ENCODE measurements at regions not wholly inside any gene's neighbourhood (a gene's known extent, or its start where the extent isn't known, plus 50 kb on each side); places are given as distances from the start of the nearest gene placed in this dataset.

DNA sequence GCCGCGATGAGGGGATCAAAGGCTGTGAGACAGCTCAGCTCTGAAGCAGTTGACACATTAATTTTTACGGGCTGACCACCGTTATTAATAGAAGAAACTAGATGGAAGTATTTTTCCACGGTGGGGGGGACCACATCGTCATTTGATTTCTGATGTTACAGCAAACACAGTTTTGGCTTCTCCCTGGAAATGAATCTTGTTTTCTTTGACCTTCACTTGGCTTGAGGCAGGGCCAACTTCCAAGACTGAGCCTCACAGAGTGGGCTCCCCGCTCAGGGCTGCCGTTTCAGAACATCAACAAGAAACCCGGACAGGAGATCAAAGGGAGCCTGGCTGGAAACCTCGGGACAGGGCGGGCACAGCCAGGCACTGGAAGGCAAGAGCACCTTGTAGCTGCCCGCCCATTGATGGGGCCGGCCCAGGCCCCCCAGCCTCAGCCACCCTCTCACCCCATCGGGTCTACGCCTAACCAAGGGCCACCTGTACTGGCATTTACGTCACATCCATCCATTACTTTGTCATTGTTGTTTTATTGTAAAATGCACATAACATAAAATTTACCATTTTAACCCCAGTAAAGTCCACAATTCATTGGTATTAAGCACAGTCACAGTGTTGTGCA is 124.6 kb downstream of the C16orf95 start:
- no peaks in the 10 kb centered on the region for H3K9me3 Mint-ChIP-seq (ENCODE audit: low read depth)
- no peaks in the 10 kb centered on the region for H3K27me3 Mint-ChIP-seq
- H3K27ac Mint-ChIP-seq, result no peak overlapping the region
- no peaks in the 10 kb centered on the region for H3K4me1 Mint-ChIP-seq (ENCODE audit: low read depth)
- no peak overlapping the region for H3K4me3 Mint-ChIP-seq
- H3K36me3 Mint-ChIP-seq, result no peaks in the 10 kb centered on the region

DNA sequence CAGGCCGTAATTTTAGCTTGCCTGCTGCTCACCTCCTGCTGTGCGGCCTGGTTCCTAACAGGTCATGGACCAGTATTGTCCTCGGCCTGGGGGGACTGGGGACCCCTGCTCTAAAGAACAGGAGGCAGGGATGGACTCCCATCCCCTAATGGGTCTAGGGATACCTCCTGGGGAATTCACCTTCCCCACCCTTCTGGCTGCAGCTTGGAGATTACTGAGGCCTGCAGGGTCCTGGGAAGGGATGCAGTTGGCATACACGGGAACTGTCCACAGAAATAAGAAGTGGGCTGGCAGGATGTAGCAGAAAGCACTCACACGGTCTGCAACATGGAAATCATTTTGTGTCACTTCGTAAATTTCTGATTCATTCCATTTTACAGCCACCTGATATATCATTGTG is 123.0 kb downstream of the C16orf95 start:
- no peaks in the 10 kb centered on the region for H3K27me3 Mint-ChIP-seq
- no peaks in the 10 kb centered on the region for H3K4me1 Mint-ChIP-seq (ENCODE audit: low read depth)
- no peak overlapping the region for H3K27ac Mint-ChIP-seq
- H3K36me3 Mint-ChIP-seq, result no peaks in the 10 kb centered on the region
- no peaks in the 10 kb centered on the region for H3K9me3 Mint-ChIP-seq (ENCODE audit: low read depth)
- H3K4me3 Mint-ChIP-seq, result no peak overlapping the region

DNA sequence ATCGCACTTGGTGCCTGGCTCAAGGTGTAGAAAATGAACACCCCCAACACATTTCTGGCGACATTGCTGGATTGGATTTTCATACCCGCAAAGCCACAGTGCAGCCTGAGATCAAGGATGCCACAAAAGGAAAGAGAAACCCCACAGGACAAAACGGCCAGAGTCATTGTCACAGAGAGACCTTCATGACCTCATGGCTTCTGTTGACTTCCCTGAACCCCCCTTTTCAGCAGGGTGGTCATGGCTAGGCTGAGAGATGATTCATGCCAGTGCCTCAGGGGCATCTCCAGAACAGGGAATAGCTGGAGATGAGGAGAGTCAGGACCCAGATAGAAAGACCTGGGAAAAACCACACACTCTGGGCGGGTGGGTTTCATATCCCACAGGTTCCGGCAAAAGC is 122.0 kb downstream of the C16orf95 start:
- no peaks in the 10 kb centered on the region for H3K4me1 Mint-ChIP-seq (ENCODE audit: low read depth)
- no peak overlapping the region for H3K4me3 Mint-ChIP-seq
- no peaks in the 10 kb centered on the region for H3K36me3 Mint-ChIP-seq
- H3K27me3 Mint-ChIP-seq, result peaks cover 1% of the 10 kb centered on the region
- no peaks in the 10 kb centered on the region for H3K9me3 Mint-ChIP-seq (ENCODE audit: low read depth)
- H3K27ac Mint-ChIP-seq, result no peak overlapping the region

DNA sequence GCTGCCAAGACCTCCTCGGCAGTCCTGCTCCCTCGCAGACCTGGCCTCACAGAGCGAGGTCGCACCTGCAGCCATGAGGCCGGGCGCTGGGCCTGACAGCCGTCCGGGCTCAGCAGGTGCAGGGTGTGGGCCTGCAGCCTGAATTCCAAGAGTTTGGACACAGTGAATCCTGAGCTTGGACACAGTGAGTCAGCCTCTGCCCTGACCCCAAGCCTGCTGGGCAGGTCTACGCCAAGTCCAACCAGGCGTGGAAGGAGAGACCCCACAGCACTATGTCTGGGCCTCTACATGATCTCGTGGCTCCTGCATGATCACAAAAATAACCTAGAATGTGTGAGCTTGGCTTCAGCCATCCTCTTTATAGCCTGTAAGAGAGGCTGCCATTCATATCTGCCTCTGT is 121.0 kb downstream of the C16orf95 start:
- Mint-ChIP-seq H3K4me3 (no peak overlapping the region), H3K27ac (no peak overlapping the region), H3K27me3 (peaks cover 1% of the 10 kb centered on the region), H3K9me3 (ENCODE audit: low read depth) (no peaks in the 10 kb centered on the region), H3K36me3 (no peaks in the 10 kb centered on the region), H3K4me1 (ENCODE audit: low read depth) (no peaks in the 10 kb centered on the region)

DNA sequence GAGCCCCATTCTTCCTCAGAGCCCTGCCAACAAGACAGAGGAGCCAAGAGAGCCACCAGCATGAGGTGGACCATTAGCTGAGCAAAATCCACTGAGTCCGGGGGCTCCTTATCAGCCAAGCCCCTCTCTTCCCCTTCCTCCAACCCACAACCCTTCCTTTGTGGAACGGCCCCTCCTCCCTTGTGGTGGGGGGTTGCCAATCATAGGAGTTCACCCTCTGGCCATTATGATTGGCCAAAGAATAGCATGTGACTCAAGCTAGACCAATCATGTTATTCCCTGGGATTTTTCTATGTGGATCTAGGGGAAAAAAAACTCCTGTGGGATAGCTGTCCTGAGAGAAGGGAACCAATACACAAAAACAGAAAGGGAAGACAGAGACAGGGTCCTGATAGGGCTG is 120.5 kb downstream of the C16orf95 start:
- H3K4me1 Mint-ChIP-seq (ENCODE audit: low read depth), result no peaks in the 10 kb centered on the region
- H3K27me3 Mint-ChIP-seq, result peaks cover 1% of the 10 kb centered on the region
- H3K9me3 Mint-ChIP-seq (ENCODE audit: low read depth), result no peaks in the 10 kb centered on the region
- H3K27ac Mint-ChIP-seq, result no peak overlapping the region
- H3K36me3 Mint-ChIP-seq, result no peaks in the 10 kb centered on the region
- H3K4me3 Mint-ChIP-seq, result no peak overlapping the region

DNA sequence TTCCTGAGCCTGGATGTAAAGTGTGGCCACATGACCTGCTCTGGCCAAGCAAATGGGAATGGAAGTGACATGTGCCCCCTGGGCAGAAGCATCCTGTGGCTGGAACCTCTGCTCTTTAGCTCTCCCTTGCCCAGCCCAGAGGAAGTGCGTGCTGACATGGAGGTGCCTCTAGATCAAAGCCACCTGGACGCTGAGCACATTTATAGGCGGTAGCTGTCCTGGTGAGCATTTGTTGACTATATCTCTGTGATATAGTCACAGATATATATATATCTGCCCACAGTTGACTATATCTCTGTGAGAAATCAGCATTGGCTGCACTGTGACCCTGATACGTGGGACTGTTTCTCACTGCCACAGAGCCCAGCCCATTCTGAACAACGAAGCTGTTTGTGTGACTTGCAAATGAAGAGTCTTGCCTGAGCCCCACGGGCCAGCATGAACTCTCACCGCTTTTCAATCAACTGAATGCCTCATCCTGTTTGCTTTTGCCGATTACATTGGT is 118.8 kb downstream of the C16orf95 start:
- H3K27me3 Mint-ChIP-seq, result peaks cover 3% of the 10 kb centered on the region

DNA sequence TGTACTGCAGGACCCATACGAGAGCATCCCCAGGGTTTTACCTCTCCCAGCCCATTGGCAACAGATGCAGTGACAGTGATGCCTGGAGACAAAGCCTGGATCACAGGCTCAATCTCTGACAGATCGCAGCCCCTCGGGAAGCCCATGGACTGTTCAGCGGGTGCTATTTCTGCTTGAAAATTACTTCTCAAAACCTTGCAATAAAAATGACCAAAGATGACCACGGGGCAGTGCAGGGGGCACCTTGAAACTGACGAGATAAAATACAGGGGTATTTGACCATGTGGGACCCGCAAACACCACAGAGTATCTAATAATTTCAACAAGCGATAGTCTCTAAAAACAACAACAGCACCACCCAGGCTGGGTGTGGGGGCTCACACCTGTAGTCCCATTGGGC is 118.3 kb downstream of the C16orf95 start:
- H3K36me3 Mint-ChIP-seq, result no peaks in the 10 kb centered on the region
- H3K9me3 Mint-ChIP-seq (ENCODE audit: low read depth), result no peaks in the 10 kb centered on the region
- H3K4me3 Mint-ChIP-seq, result no peak overlapping the region
- no peaks in the 10 kb centered on the region for H3K4me1 Mint-ChIP-seq (ENCODE audit: low read depth)
- no peak overlapping the region for H3K27ac Mint-ChIP-seq
- peaks cover 3% of the 10 kb centered on the region for H3K27me3 Mint-ChIP-seq

More for the DNA sequence above, 118.8 kb downstream of the C16orf95 start:
- no peaks in the 10 kb centered on the region for H3K4me1 Mint-ChIP-seq (ENCODE audit: low read depth)
- H3K36me3 Mint-ChIP-seq, result no peaks in the 10 kb centered on the region
- H3K9me3 Mint-ChIP-seq (ENCODE audit: low read depth), result no peaks in the 10 kb centered on the region
- H3K4me3 Mint-ChIP-seq, result no peak overlapping the region
- H3K27ac Mint-ChIP-seq, result no peak overlapping the region

DNA sequence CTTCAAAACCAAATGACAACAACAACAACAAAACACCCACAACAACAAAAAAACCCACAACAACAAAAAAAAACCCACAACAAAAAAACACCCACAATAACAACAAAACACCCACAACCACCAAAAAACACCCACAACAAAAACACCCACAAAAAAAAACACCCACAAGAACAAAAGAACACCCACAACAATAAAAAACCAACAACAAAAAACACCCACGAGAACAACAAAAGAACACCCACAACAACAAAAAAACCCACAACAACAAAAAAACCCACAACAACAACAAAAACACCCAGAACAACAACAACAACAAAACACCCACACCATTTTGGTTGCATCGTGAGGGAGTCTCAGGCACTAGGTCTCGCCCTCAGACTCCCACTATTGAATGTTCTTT is 117.8 kb downstream of the C16orf95 start:
- Mint-ChIP-seq H3K36me3 (no peaks in the 10 kb centered on the region), H3K27me3 (peaks cover 7% of the 10 kb centered on the region), H3K9me3 (ENCODE audit: low read depth) (no peaks in the 10 kb centered on the region), H3K27ac (no peak overlapping the region), H3K4me3 (no peak overlapping the region), H3K4me1 (ENCODE audit: low read depth) (no peaks in the 10 kb centered on the region)

DNA sequence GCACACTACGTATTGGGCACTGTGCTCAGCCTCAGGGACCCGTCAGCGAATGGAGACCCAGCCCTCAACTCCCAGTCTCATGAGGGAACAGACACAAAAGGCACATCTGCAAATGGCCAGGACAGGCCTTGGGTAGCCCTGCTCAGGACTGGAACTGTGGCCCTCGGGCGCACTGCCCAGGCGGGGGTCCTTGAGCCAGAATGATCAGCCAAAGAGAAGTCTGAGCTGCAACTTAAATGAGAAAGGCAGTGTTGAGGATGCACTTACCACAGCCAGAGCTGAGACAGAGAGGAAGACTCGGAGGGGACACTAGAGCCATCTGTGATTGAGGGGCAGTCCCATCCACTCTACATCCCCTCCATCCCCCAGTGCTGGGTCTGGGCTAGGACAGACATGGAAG is 117.3 kb downstream of the C16orf95 start:
- H3K4me3 Mint-ChIP-seq, result no peak overlapping the region
- no peak overlapping the region for H3K27ac Mint-ChIP-seq
- H3K9me3 Mint-ChIP-seq (ENCODE audit: low read depth), result no peaks in the 10 kb centered on the region
- peaks cover 7% of the 10 kb centered on the region for H3K27me3 Mint-ChIP-seq
- no peaks in the 10 kb centered on the region for H3K36me3 Mint-ChIP-seq
- H3K4me1 Mint-ChIP-seq (ENCODE audit: low read depth), result no peaks in the 10 kb centered on the region

DNA sequence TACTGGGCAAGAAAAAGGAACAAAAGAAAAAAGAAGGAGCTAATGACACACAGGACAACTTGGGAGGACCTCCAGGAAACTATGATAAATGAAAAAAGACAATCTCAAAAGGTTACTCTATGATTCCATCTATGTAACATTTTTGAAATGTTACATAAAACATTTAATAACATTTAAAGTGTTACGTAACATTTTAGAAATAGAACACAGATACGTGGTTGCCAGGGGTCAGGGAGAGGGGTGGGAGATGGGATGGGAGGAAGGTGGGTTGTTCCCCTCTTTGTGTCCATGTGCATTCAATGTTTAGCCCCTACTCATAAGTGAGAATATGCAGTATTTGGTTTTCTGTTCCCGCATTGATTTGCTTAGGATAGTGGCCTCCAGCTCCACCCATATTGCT is 116.6 kb downstream of the C16orf95 start:
- Mint-ChIP-seq H3K4me3 (no peak overlapping the region), H3K9me3 (ENCODE audit: low read depth) (no peaks in the 10 kb centered on the region), H3K36me3 (no peaks in the 10 kb centered on the region), H3K4me1 (ENCODE audit: low read depth) (no peaks in the 10 kb centered on the region), H3K27ac (no peak overlapping the region), H3K27me3 (peaks cover 7% of the 10 kb centered on the region)

DNA sequence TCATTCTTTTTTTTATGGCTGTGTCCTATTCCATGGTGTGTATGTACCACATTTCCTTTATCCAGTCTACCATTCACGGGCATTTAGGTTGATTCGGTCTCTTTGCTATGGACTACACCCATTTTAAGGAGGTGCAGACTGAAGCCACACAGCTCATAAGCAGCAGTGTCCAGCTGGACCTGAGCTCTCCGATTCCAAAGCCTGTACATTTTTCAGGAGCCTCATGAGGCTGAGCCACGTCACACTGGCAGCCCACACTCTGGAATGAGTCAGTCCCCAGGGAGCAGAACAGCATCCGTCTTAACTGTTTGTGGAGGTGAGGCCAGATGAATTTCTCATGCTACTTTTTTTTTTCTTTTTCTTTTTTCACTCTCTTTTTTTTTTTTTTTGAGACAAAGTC is 116.1 kb downstream of the C16orf95 start:
- Mint-ChIP-seq H3K27ac (no peak overlapping the region), H3K9me3 (ENCODE audit: low read depth) (no peaks in the 10 kb centered on the region), H3K4me1 (ENCODE audit: low read depth) (no peaks in the 10 kb centered on the region), H3K4me3 (no peak overlapping the region), H3K36me3 (no peaks in the 10 kb centered on the region), H3K27me3 (peaks cover 7% of the 10 kb centered on the region)

DNA sequence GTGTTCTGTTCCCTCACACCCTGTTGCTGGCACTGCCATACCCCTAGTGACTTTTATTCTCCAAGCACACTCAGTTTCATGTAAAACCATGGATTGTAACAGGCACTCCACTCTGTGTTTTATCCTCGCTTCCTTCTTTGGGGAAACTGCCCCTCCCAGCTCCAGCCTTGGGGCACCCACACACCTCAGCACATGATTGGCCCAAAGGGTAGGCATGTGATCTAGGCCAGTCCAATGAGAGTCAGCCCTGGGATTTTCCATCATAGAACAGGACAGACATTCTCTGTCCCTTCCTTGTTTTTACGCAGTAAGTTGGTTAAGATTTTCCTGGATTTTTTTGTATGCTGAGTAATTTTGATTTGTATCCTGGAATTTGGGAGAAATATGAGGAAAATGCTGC is 115.4 kb downstream of the C16orf95 start:
- Mint-ChIP-seq H3K4me1 (ENCODE audit: low read depth) (no peaks in the 10 kb centered on the region), H3K36me3 (no peaks in the 10 kb centered on the region), H3K9me3 (ENCODE audit: low read depth) (no peaks in the 10 kb centered on the region), H3K27me3 (peaks cover 7% of the 10 kb centered on the region), H3K27ac (no peak overlapping the region), H3K4me3 (no peak overlapping the region)

DNA sequence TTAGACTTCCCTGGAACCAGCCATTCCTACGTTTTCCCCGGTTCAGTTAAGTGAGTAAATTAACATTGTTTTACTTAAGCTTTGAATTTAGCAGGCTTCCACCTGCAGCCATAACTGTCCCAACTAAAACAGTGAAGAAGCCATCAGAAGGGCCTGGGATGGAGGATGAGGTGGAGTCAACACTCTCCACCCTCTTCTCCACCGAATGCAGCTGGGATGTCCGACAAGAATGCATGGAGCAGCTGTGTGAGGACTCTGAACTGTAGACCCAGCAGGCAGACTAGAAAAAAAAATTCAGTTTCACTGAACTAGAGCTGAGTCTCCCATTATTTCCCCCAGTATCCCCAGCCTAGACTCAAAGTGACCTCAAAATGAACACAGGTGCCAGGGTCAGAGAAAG is 114.8 kb downstream of the C16orf95 start:
- Mint-ChIP-seq H3K9me3 (ENCODE audit: low read depth) (no peaks in the 10 kb centered on the region), H3K27ac (no peak overlapping the region), H3K36me3 (no peaks in the 10 kb centered on the region), H3K4me3 (no peak overlapping the region), H3K4me1 (ENCODE audit: low read depth) (no peaks in the 10 kb centered on the region), H3K27me3 (peaks cover 7% of the 10 kb centered on the region)

DNA sequence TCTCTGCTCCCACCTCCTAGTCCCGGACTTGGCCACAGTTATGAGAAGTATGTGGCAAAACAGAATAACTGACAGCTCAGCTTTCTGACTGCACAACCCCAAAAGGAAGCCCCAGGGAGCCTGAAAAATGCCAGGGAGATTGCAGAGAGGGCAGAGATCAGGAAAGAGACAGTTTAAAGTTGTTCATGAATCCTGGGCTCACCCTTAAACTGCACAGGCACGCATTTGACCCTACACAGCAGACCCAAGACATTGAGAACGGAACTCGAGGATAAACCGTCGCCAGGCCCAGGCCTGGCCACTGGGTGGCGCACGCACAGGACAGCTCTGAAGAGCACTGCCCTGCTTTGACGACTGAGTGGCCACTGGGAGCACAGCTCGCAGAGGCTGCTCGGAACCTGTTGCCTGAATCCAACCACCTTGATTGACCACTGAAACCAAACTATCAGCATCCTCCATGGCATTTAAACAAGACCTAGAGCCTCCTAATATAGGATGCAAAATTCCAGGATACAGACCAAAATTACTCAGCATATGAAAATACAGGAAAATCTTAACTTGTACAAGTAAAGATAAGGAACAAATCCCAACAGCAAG is 114.0 kb downstream of the C16orf95 start:
- Mint-ChIP-seq H3K36me3 (no peaks in the 10 kb centered on the region), H3K9me3 (ENCODE audit: low read depth) (no peaks in the 10 kb centered on the region), H3K27ac (no peak overlapping the region), H3K27me3 (peaks cover 7% of the 10 kb centered on the region), H3K4me3 (no peak overlapping the region), H3K4me1 (ENCODE audit: low read depth) (no peaks in the 10 kb centered on the region)

DNA sequence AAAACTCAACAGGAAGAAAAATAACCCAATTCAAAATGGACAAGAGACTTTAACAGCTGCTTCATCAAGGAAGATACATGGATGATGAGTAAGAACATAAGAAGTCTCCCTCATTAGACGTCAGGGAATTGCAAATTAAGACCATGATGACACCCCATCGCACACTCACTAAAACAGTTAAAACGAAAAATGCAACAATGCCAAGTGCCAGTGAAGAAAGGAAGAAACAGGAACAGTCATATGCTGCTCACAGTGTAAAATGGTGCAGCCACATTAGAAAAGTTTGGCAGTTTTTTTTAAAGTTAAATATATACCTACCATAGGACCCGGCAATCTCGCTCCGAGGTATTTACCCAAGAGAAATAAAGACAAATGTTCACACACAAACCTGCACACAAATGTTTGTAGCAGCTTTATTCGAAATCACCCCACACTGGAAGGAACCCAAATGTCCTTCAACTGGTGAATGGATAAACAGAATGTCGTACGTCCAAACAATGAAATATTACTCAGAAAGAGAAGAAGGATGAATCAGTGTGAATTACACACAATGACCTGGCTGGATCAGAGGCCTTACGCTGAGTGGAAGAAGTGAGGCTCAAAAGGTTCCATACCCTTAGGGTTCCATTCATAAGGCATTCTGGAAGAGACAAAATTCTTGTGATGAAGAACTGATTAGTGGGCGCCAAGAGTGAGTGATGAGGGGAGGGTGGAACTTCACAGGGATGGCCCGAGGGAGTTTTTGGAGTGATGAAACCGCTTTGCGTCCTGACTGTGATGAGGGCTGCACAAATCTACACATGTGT is 110.3 kb downstream of the C16orf95 start:
- Mint-ChIP-seq H3K9me3 (ENCODE audit: low read depth) (no peaks in the 10 kb centered on the region), H3K27me3 (peaks cover 5% of the 10 kb centered on the region), H3K27ac (no peak overlapping the region), H3K36me3 (no peaks in the 10 kb centered on the region), H3K4me1 (ENCODE audit: low read depth) (no peaks in the 10 kb centered on the region), H3K4me3 (no peak overlapping the region)
